K562 (cell line): ENCODE measurements at regions not wholly inside any gene's neighbourhood (a gene's known extent, or its start where the extent isn't known, plus 50 kb on each side); places are given as distances from the start of the nearest gene placed in this dataset.

ENCODE experiments used
- ATAC-seq: fragments of 200-7000 bp; cut with Tn5 transposase; 3 replicates; pipeline ENCODE4 v1.9.1; 2020; ENCODE audit warnings: moderate library complexity
- BruUV-seq: library from RNA; stranded (reverse); fragments of 400-500 nt; replicated peaks from 2 replicates; lab custom pipeline; 2021; lab: Mats Ljungman, UMichigan
- CTCF ChIA-PET: fragments of 300-600 bp; formaldehyde crosslinking; extraction: SDS; loops from one replicate; lab custom pipeline; 2021; ENCODE audit warnings: low intra/inter-chr PET ratio; lab: Yijun Ruan, JAX
- POLR2A ChIA-PET: fragments of 300-600, 350-650 bp; sonication (Branson Sonifier 250); formaldehyde crosslinking; extraction: SDS; loops from one replicate; lab custom pipeline; 2021; ENCODE audit warnings: antibody characterized with exemption, inconsistent platforms; lab: Yijun Ruan, JAX
- DNase-seq, 4 experiments: peaks; one replicate each; pipeline versions ENCODE4 v3.0.0 to v3.0.0-alpha.2; 2011 to 2018; ENCODE audit warnings: low spot score in 3 of 4, mixed read lengths in 3 of 4; ENCODE audit errors: extremely low read depth in 1 of 4
- FAIRE-seq: peaks from 2 replicates; lab custom pipeline; 2011; peaks lifted over from hg19 to GRCh38; lab: Jason Lieb, UNC
- H2AFZ ChIP-seq: 2 replicates; pipeline ENCODE4 v1.6.0; 2011; ENCODE audit warnings: low read depth, low read length, control low read depth, inconsistent platforms
- H3K27ac ChIP-seq: fragments of 200-600 bp; 3 replicates; pipeline ENCODE4 v1.8.0; 2011; ENCODE audit warnings: low read depth, mild to moderate bottlenecking, control low read depth, inconsistent platforms, low read length, moderate library complexity, mixed read lengths; ENCODE audit errors: extremely low read depth
- H3K27me3 ChIP-seq, 2 experiments: fragments of 300-600 bp in 1 of 2; 2 replicates in 1 of 2; 3 replicates in 1 of 2; pipeline versions ENCODE4 v1.6.0 to v1.8.0; 2011; ENCODE audit warnings: inconsistent platforms in 2 of 2, low read length in 2 of 2, mild to moderate bottlenecking in 1 of 2, mixed read lengths in 1 of 2, moderate library complexity in 1 of 2; ENCODE audit not compliant: control insufficient read depth in 2 of 2, insufficient read depth in 2 of 2
- H3K36me3 ChIP-seq: fragments of 300-600 bp; 3 replicates; pipeline ENCODE4 v1.8.0; 2011; ENCODE audit warnings: mild to moderate bottlenecking, low read length, inconsistent platforms; ENCODE audit not compliant: control insufficient read depth, insufficient read depth
- H3K4me1 ChIP-seq, 2 experiments: fragments of 200-600 bp in 1 of 2; replicated peaks in 1 of 2; 2 replicates in 1 of 2; 3 replicates in 1 of 2; pipeline versions ENCODE4 v1.5.1 to v1.8.0; 2011; ENCODE audit warnings: inconsistent platforms in 2 of 2, low read length in 2 of 2, mild to moderate bottlenecking in 1 of 2, mixed read lengths in 1 of 2, moderate library complexity in 1 of 2; ENCODE audit not compliant: control insufficient read depth in 2 of 2, insufficient read depth in 2 of 2
- H3K4me2 ChIP-seq: 2 replicates; pipeline ENCODE4 v1.6.1; 2011; ENCODE audit warnings: low read length, control low read depth, inconsistent platforms, mixed read lengths; ENCODE audit not compliant: insufficient read depth
- H3K4me3 ChIP-seq: fragments of 200-600 bp; sonication (generic), shearing (Covaris generic); 2 replicates; pipeline ENCODE4 v1.5.1; 2016; ENCODE audit warnings: control low read depth, inconsistent platforms
- H3K79me2 ChIP-seq: fragments of 200-600 bp; 3 replicates; pipeline ENCODE4 v1.8.0; 2011; ENCODE audit warnings: low read length, inconsistent platforms; ENCODE audit not compliant: control insufficient read depth, insufficient read depth
- H3K9ac ChIP-seq, 2 experiments: 2 replicates each; pipeline versions ENCODE4 v1.6.0 to v1.6.1; 2011; ENCODE audit warnings: low read depth in 2 of 2, low read length in 2 of 2, control low read depth in 1 of 2, inconsistent platforms in 1 of 2, mild to moderate bottlenecking in 1 of 2, mixed read lengths in 1 of 2; ENCODE audit not compliant: insufficient read depth in 1 of 2
- H3K9me1 ChIP-seq: one replicate; pipeline ENCODE4 v1.6.0; 2011; ENCODE audit warnings: inconsistent platforms, mild to moderate bottlenecking, low read length, moderate library complexity; ENCODE audit not compliant: control insufficient read depth, insufficient read depth
- H3K9me3 ChIP-seq: replicated peaks from 2 replicates; pipeline ENCODE4 v1.5.1; 2011; ENCODE audit warnings: low read depth, low read length, inconsistent platforms; ENCODE audit not compliant: control insufficient read depth, insufficient read depth
- H4K20me1 ChIP-seq: replicated peaks from 2 replicates; pipeline ENCODE4 v1.6.1; 2011; ENCODE audit warnings: low read length, inconsistent platforms, mixed read lengths; ENCODE audit not compliant: control insufficient read depth, insufficient read depth
- E2F5 ChIP-seq: sonication (generic); formaldehyde crosslinking; IDR thresholded peaks from 2 replicates; pipeline ENCODE4 v1.8.0; 2022; ENCODE audit warnings: mild to moderate bottlenecking, missing genetic modification reagents
- KLF1 ChIP-seq: fragments of 450-650 bp; IDR thresholded peaks from 2 replicates; pipeline ENCODE4 v1.6.1; 2016; ENCODE audit warnings: missing genetic modification characterization, missing compliant biosample characterization
- NR2C2 ChIP-seq, 2 experiments: fragments of 200-800 bp in 1 of 2; sonication (Bioruptor generic) in 1 of 2; sonication (generic) in 1 of 2; formaldehyde crosslinking in 1 of 2; IDR thresholded peaks; 2 replicates each; pipeline versions ENCODE4 v1.6.1 to v1.8.0; 2016 to 2022; ENCODE audit warnings: mild to moderate bottlenecking in 1 of 2, missing compliant biosample characterization in 1 of 2, missing genetic modification characterization in 1 of 2, missing genetic modification reagents in 1 of 2
- POLR2AphosphoS2 ChIP-seq: IDR thresholded peaks from 2 replicates; pipeline ENCODE4 v1.6.1; 2012; ENCODE audit warnings: low read length, improper control_type of control experiment
- PTRF ChIP-seq: fragments of 450-650 bp; IDR thresholded peaks from 2 replicates; pipeline ENCODE4 v1.6.1; 2016; ENCODE audit warnings: mild to moderate bottlenecking, missing genetic modification characterization, missing compliant biosample characterization
- ZBTB40 ChIP-seq, 2 experiments: fragments of 450-650 bp in 1 of 2; sonication (generic) in 1 of 2; formaldehyde crosslinking in 1 of 2; IDR thresholded peaks; 2 replicates each; pipeline versions ENCODE4 v1.7.1 to v1.9.0; 2016 to 2022; ENCODE audit warnings: inconsistent platforms in 1 of 2, mild to moderate bottlenecking in 1 of 2, missing genetic modification reagents in 1 of 2
- WGBS: fragments of 100-300 bp; shearing (Covaris generic); methylation state at CpG from one replicate; pipeline ENCODE4 v1.1.6; 2016; ENCODE audit warnings: low coverage, mixed read lengths; ENCODE audit not compliant: insufficient coverage; ENCODE audit errors: missing lambda C conversion rate; 5-methylcytosine and 5-hydroxymethylcytosine counted together
- in situ Hi-C: fragments of 300-500 bp; cut with MboI; formaldehyde crosslinking; loops from 4 replicates; pipeline ENCODE4 v1.15.0; 2018; ENCODE audit warnings: inconsistent platforms, mixed read lengths
- intact Hi-C: fragments of 100-400 bp; cut with micrococcal nuclease; formaldehyde crosslinking; loops from 2 replicates; pipeline ENCODE4 v1.14.2; 2022

GRCh38 chr6:12359036-12359435 lies 68.9 kb downstream of the EDN1 start (continued):
- TF ChIP-seq E2F5 (no peak), NR2C2 (CRISPR knock-in tag; IDR thresholded peaks at IDR 0.05) (no peak), NR2C2 (tag; IDR thresholded peaks at IDR 0.05) (no peak), POLR2AphosphoS2 (no peak)

- no TSS peak for BruUV-seq
- Histone ChIP-seq H3K9me3 (no peaks in the 10 kb centered on the region), H3K4me1 (no peaks in the 10 kb centered on the region), H4K20me1 (no peaks in the 10 kb centered on the region), H3K4me3 (no peak overlapping the region), H3K27me3 (no peaks in the 10 kb centered on the region), H3K27ac (no peak overlapping the region), H3K36me3 (no peaks in the 10 kb centered on the region), H2AFZ (no peak overlapping the region), H3K79me2 (no peaks in the 10 kb centered on the region), H3K9me1 (no peaks in the 10 kb centered on the region), H3K4me2 (no peak overlapping the region), H3K9ac (no peak overlapping the region)
- ChIA-PET POLR2A (interaction anchor here (0.7 kb wide), 1 partner anchor 9 kb away, joined by 3 read pairs; no protein-coding TSS in a partner anchor), CTCF (no interaction called here)
- ATAC-seq (no peak), FAIRE-seq (no peak), DNase-seq (no peak)
- in situ Hi-C loops: no loop called here
- intact Hi-C loops: no loop called here
- TF ChIP-seq KLF1 (tag): no peak
- peak; percentile 59 for TF ChIP-seq ZBTB40 (IDR thresholded peaks at IDR 0.05)
- TF ChIP-seq ZBTB40 (CRISPR knock-in tag; IDR thresholded peaks at IDR 0.05): no peak
- TF ChIP-seq PTRF (tag): no peak
- 4% methylated on average over 2 of the region's 2 CpGs for WGBS
Observed at GRCh38 chr6:12361042-12361765, 71.0 kb downstream of the EDN1 start.
